CD4-positive, alpha-beta T cell treated with Interleukin-17A for 1 hour (primary cell): ENCODE measurements at regions not wholly inside any gene's neighbourhood (a gene's known extent, or its start where the extent isn't known, plus 50 kb on each side); places are given as distances from the start of the nearest gene placed in this dataset.

Source experiments
- DNase-seq: peaks from one replicate; pipeline ENCODE4 v3.0.0-alpha.2; 2020

DNA sequence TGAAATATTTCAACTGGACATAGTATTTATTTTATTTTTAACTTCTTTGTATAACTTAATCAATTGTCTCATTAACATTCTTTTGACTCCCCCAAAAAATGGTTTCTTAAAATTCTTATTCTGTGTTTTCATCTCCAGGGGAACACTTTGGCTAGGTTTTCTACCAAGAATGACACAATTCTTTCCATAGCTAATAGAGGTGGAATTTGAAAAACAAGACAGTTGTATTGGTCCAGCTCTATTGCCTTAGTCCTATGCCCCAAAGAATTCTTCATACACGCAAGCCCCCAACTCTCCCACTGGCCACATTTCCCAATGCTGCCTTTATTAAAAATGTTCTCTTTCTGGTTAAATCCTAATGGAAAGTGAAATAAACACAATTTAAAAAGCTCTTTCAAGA lies 104.7 kb upstream of the PKDCC start:
- no peak for DNase-seq

DNA sequence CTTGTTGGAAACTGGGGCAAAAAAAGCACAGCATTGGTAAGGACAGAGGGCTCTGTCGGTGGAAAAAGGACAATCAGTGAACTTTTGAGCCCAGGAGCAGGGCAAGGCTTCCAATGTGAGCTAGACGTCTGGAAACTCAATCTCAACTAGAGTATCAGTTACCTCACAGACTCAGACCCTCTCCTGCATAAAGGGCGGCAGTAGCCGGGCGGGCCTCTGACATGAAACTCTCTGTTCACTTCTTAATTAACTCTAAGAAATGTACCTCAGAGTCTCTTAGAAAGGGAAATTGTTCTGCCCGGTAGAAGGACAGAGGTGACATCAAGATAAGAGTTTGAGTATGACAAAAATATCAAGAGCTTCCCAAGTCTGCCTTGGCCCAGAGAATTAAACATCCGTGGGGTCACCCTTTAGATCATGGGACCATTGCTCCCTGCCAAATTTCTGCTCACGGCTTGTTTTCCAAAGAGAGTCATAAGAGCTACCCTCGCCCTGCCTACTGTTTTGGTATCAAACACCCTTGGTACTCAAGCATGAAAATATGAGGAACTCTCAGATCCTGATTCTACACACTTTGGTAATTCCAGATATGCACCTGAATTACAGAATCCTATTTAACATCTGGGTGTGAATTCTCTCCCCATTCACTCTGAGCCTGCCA lies 103.5 kb upstream of the PKDCC start:
- DNase-seq, result no peak

DNA sequence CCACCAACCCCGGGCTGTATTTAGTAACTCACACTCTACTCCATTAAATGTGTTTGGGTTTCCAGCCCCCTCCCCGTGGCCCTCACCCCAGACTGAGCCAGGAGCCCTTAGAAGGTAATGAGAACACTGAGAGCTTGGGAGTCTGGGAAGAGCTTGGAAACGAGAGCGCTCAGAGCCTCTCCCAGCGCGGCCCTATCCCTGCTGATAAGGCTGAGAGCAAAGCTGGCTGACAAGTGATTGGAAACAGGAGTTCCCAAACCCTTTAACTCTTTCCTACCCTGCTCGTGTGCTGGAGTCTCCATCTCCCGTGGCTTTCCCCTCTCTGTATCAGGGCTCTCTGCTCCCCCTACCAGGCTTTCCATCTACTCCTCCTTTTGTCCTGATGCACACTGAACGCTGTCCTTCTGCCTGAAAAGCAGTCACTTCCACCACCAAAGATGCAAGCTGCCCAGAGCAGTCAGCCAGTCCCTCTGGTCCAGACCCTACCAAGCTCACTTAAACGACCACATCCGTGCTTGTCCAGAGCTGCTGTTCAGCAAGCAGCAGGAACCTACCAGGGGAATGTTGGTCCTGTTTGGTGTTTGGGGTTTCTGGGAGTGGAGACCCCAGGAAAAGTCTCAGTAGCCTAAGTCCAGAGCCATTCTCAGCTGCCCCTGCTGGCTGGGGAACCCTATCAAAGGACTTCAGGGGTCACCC lies 100.0 kb upstream of the PKDCC start:
- no peak for DNase-seq

DNA sequence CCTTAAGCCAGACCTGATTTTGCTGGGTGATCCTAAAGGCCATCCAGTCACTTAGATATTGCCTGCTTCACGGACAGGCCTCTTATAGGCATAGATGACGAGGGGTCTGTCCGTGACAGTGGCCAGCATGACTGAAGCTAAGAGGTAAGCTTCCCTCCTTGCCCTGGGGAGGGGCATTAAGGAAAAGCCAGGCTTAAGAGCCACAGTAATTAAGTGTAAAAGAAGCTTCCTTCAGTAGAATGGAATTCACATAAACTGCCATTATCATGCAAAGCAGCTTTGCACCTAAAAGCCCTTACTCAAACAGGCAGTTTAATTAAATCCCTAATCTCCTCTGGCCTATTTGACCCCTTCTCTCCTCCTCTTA lies 99.4 kb upstream of the PKDCC start:
- DNase-seq, result no peak

DNA sequence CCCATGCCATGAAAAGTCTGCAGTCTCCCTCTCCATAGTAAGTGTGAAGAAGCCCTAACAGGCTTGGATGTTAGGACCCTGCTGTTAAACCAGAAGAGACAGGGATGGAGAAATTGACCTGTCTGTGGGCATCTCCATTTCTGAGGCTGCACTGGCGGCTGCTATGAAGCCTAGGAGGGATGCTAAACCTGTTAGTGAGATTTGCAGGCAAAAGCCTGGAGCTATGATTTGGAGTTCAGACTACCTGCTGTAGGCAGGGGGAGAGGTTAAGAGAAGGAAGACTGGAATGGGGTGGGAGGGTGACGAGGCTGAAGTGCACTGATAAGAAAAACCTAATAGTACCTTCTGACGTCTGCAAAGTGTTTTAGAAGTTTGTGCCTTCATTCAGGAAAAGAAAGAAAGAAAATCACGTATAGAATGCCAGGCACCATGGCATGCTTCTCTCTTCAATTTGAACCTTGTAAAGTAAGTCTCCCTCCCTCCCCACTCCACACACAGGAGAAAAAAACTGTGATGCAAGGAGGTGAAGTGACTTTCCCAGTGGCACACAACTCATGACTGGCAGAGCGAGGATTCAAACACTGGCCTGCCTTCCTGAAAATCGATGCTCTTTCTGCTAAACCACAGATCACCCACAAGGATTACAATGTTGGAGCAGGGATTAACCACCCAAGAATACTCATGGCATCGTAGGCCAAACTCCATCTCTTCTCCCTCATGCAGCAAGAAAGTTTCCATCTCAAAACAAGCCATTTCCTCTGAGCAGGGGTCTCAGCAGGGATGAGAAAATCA lies 98.5 kb upstream of the PKDCC start:
- no peak for DNase-seq

DNA sequence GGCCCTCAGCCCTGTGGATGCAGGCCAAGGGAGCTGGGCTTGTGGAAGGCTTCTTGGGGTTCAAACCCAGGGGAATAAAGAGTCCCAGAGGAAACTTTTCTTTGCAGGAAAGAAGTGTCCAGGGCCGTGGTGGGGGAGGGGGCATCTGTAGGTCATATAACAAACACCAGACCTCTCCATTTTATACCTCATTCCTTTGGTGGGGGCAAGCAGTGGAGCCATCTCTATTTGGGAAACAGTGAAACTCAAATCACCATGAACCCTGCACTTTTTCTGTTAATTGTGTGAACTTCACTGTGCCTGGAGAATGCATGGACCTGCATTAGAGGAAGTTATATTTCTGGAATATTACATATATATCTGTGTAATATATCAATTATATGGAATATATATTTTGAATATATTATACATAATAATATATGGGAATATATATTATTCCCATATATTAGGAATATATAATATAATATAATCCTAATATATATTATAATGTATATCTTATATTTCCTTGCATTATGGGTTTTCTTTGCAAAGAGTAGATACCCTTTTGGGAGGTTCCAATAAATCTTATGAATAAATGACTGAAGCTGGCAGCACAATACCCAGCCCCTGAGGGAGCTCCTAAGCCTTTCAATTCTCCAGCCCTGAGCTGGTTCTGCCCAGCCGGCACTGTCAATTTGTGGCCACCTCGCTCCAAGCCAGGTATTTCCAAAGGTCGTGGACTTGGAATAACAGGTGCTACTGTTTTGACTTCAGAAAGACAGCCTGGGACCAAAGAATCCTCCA lies 97.7 kb upstream of the PKDCC start:
- no peak for DNase-seq

DNA sequence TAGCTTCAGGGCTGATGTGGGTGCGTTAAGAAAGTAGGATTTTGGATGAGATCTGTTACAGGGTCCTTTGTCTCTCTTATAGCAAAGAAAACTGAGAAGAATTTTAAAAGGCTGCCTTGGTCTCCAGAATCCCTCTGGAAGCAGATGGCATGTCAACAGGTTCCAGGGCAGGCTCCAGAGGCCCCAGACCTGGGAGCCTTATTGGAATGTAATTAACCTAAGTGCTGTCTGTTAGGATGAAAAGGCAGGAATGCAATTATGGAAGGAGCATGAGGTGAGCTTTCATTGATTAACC lies 97.2 kb upstream of the PKDCC start:
- no peak for DNase-seq

DNA sequence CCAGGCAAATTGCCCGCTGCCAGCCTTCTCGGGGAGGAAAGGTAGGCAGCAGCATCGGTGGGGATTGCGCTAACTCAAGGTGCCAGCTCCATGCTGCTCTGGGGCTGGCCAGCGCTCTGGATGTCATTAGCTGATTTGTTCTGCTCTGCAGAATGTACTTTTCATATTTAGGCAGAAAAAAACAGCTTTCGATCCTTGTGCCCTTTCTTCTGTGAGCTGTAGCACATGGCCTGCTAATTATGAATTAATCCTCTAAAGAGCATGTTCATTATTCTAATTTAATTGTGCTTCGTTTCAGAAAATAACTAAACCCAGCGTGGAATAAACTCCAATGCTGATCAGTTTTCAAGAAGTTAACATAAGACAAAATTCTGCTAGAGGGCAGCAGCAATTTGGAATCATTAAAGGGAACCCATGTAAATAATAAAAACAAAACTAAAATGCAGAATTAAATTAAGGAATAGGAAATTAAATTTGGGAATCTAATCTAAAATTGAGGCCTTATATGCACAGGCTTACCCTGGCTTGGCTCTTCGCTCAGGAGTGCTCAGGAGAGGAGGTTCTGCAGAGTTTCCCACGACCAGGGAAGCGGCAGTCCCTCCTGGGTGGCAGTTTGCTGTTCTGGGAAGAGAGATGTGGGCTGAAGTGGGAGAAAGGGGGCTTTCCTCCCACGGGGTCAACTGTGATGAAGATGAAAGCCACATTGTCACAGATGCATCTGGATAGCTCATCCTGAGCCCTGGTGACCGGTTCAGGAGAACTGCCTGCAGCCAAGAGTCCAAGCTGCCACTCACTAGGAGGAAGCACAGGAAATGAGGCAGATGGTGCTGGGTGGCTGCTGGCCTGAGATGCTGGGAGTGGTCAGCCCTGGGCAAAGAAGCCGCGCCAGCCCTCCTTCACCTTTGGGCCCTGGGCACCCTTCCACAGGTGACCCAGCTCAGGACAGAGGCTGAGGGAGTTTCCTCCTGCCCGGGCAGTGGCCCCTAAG lies 93.2 kb upstream of the PKDCC start:
- DNase-seq, result no peak

DNA sequence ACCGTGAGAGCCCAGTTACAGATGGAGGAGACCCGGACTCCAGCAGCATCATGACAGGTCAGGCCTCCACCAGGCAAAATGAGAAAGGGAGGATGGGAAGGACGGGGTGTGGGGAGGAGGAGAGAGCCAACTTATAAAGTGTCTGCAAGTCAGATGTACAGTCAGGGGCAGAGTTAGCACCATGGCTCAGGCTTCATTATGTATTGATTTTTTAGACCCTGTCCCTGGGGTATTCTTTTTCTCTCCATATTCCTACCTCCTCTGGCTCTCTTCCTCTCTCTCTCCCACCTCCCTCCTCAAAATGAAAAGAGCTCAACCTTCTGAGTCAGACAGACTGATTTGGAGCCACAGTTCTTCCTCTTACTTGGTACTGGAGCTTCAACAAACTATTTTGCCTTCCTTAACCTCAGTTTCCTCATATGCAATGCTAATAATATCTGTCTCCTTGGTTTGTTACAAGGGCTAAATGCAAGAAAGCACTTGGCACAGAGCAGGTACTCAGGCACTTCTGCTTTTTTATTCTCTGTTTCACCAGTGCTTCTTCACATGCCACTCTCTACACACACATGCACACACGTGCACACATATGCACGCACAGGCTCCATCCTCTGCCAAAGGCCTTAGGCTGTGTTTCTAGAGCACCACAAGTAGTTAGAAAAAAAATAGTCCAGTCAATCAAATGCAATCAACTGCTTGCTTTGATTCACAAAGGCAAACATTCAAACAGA lies 92.3 kb upstream of the PKDCC start:
- no peak for DNase-seq

DNA sequence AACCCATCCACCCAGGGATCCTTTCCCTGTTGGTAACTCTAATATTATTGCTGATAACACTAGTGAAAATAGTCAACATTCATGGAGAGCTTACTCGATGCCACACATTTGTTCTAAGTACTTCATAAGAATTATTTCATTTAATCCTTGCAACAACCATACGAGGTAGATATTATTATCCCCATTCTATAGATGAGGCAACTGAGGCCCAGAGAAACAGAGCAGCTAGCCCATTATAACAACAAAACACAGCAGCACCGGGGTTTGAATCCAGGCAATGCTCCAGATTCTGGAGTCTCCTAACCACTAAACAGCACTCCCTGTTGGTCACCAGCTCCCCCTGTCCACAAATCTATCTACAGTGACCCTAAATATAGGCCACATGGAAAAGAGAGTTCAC lies 90.4 kb upstream of the PKDCC start:
- DNase-seq, result no peak

DNA sequence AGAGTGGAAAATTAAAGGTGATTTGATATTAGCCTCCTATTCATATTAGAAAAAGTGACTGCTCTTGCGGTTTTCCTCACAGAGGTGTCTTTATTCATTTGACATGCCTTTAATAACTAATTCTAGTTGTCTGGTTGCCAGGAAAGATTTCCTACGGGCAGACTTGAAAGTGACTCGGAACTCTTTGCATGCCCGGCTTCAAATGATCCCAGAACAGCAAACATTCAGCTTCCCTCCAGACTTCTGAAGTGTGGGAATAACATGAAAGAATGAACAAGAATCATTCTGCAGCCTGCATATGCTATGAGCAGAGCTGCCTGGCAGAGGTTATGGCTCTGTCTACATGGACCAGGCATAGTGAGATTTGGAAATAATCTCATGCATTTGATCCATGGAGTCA lies 89.6 kb upstream of the PKDCC start:
- no peak for DNase-seq

DNA sequence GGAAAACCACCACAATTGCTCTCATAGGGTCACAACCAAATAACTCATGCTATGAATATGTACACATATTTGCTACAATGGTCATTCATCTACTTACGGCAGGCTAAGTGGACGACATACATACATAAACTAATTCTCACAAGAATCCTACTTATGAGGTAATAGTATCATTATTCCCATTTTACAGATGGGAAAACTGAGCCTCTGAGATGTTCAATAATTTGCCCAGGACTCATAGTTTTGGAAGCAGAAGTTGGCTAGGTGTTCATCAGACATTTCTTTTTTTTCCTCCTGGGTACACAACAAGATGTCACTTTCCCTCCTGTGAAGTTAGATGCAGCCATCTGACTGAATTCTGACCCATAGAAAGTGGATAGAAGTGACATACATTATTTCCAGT lies 89.0 kb upstream of the PKDCC start:
- DNase-seq, result no peak

DNA sequence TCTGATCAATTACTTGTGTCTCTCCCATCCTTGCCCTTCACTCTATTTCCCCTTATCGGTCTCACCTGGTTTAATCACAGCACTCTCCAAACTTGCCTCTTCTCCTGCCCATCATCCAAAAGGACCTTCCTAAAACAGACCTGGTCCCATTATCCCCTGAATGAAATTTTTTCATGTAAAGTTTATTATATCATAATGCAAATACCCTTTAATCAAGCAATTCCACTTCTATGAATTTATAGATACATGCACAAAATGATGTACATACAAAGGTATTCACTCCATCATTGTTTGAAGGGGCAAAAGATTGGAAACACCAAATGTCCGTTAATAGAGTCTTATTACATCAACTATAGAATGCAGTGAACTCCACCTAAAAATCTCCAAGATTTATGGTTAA lies 88.1 kb upstream of the PKDCC start:
- no peak for DNase-seq

DNA sequence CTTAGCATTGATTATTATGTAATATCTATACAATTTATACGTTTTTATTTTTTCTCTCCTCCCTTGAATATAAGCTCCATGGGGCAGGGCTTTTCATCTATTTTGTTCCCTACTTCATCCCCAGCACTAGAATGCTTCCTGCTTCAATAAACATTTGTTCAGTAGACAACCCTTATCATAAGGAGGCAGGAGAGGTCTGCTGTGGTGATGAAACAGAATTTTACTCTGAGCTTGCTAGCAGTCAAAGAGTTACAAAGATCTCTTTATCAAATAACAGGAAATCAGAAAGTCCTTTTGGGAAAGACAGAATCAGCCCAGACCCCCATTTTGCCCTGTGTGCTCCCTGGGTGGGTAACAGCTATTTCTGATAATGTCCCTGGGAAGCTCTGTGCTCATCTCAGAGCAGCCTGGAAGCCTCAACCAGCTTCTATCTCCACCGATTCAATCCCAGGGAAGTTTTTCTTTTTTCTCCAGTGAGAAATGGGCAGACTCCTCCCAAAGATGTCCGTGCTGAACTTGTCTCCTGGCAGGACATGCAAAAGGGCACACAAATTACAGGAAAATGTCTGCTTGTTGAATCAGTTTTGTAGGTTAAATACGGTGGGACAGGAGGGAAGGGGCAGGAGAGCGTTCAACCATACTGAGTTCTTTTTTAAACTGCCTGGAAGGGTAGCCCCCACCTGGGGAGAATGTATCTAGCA lies 84.7 kb upstream of the PKDCC start:
- DNase-seq, result no peak

DNA sequence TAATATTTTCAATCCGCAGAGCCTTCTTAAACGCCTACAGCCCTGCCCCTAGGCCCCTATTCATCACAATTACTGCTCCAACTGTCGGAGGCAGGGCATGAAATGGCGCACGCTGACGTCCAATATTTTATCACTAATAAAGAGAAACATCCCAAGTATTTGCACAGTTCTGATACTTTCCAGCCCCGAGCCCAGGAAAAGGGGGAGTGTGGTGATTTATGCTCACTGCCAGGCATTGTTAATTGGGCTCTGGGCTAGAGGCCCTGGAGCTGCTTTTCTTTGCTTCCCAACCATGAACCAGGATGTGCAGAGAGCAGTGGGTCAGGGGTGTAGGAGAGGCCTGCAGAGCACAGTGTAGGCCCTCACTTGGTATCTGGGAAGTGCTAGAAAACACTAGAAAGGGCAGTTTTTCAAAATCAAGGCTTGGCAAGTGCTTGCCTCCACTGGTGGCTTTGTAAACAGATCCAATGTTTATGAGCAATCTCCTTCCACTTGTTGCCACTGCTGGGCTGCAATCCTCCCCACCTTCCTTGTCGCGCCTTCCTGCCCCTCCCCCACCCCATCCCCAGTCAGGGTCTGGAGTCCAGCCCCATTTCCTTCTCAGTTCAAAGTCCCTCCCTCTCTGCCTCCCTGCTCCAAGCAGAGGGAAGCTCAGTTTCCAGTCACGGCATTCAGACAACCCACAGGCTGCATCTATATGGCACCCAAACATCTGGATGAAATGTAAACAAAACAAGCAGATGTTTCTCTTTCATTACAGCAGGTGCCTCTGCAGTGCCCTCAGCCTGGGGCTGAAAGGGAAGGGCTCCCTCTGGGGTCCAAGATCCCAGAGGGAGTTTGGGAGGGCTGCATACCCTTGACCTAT lies 83.9 kb upstream of the PKDCC start:
- DNase-seq, result no peak

DNA sequence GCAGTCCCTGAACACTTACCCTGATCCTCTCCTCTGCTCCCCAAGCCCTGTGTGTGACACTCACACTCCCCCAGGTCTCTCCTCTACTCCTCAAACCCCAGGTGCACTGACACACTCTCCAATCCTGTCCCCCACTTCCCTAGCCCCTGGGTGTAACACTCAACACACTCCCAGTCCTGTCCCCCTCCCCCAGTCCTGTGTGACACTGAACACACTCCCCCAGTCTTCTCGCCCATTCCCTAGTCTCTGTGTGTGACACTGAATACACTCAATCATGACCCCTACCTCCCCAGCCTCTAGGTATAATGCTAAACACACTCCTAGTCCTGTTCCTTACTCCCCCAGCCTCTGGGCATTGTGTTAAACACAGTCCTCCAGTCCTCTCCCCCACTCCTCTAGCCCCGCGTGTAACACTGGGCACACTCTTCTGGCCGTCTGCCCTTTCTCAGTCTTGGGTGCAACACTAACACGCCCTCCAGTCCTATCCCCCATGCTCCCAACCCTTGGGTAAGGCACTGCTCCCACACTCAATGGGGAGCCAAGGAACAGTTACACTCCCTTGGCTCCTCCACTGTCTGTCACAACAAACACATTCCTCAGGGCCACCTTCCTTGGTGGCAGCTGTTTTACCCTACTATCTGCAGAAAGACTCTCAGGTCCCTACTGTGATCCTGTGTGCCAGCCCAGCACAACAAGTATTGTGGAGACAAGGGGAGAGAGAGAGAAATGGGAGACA lies 82.5 kb upstream of the PKDCC start:
- DNase-seq, result no peak

DNA sequence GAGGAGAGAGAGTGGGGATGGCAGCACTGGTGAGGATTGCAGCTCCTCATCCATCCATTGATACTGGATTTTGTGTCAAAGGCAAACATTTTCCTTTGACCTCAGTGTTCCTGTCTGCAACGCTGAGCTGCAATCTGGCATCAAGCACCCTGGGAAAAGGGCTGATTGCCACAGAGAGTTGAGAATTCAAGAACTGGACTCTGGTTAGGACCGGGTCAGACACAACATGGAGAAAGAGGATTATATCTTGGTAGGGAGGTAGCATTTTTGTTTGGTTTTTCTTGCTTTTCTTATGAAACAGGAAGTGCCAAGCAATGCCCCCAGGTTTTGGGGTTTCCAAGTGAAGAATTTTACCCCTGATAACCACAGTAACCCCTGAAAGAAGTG lies 81.9 kb upstream of the PKDCC start:
- no peak for DNase-seq

DNA sequence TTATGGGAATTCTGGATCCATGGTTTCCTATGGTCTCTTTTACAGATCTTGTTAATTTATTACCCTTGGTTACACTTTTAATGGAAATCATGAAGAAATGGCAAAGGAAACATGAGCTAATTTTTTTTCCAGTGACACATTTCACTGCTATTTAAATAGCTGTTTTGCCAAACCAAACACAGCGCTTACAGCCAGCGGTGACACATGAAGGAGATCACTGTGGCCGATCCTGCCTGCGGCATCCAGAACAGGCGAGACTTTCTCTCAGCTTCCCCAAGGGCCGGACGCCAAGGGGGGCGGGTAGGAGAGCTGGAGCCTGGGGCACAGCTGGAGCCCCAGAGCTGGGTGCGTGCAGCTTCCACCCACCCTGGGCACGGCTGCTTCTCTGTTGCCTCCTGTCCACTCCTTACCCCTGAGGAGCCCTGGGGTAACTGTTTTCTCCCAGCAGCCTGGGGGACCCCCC lies 81.4 kb upstream of the PKDCC start:
- no peak for DNase-seq

DNA sequence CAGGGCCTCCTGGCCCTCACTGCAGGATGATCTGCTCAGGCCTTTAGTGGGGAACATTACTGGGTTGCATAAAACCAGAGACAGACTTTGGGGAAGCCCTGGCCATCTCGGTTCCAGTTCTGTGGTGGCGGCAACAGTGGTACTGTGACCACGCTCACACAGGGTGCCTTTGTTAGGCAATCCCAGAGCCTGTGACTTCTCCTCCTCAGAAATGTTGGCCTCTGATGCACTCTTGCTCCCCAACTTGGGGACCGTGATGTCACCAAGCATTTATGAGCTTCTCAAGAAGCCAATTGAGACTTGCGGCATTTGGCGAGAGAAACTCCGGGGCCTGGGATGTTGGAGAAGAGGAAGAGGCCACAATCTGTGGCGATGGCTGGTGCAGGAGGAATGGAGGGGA lies 80.9 kb upstream of the PKDCC start:
- DNase-seq, result peak; percentile 4
